NCI-H1694 treated with DMSO at 0.1 percent for 48 hours (cell line): ENCODE measurements at regions not wholly inside any gene's neighbourhood (a gene's known extent, or its start where the extent isn't known, plus 50 kb on each side); places are given as distances from the start of the nearest gene placed in this dataset.
A peak's percentile ranks its signal among the peaks of the same experiment; 100 is the strongest.
"Not testable (repeated sequence)": the region's sequence is repeated elsewhere in the genome, so short reads cannot be mapped to it uniquely, and the experiment has no call there.

Experiments used
- DNase-seq: peaks from one replicate; lab custom pipeline; 2025; lab: John Stamatoyannopoulos, UW

GRCh38 chr6:128736780-128737179 is 146.2 kb upstream of the LAMA2 start:
- DNase-seq = no peak

DNA sequence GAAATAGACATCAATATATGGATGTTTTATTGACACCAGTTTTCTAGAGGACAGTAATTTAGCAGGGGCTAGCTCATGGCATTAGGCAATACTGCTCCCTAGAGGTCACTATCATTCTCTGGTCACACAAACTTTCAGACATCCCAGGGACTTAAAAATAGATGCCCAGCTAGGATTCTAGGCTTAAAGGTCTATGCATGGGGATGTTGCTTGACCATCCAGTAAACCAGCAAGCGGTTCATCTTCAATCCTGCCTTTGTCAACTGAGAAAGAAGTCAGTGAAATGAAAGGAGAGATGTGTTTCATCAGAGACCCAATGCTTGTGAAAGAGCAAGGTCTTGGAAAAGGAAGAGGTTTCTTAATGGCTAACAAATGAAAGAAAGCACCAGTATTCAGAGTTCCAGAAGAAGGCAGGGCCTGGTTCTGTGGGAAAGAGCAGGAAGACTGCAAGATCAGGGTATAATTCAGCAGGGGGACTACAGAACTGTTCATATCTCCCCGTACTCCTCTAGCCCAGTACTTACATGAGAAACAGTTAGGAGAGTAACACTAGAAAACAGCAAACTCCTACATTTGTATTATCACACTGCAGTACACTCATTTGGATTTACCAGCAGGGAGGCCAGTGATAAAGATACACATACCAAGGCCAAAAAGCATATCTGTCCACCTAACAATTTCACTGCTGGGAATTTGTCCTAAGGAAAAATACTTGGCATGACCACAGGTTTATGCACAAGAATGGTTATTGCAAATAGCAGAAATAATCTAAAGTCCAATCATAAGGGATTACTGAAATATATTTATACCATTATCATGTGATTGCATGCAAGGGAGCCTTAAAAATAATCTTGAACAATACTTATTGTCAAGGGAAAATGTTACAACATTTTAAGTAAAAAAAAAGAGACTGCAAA is 151.4 kb upstream of the LAMA2 start:
- DNase-seq = peak; percentile 40

GRCh38 chr6:128727500-128727899 is 155.4 kb upstream of the LAMA2 start:
- DNase-seq = no peak

DNA sequence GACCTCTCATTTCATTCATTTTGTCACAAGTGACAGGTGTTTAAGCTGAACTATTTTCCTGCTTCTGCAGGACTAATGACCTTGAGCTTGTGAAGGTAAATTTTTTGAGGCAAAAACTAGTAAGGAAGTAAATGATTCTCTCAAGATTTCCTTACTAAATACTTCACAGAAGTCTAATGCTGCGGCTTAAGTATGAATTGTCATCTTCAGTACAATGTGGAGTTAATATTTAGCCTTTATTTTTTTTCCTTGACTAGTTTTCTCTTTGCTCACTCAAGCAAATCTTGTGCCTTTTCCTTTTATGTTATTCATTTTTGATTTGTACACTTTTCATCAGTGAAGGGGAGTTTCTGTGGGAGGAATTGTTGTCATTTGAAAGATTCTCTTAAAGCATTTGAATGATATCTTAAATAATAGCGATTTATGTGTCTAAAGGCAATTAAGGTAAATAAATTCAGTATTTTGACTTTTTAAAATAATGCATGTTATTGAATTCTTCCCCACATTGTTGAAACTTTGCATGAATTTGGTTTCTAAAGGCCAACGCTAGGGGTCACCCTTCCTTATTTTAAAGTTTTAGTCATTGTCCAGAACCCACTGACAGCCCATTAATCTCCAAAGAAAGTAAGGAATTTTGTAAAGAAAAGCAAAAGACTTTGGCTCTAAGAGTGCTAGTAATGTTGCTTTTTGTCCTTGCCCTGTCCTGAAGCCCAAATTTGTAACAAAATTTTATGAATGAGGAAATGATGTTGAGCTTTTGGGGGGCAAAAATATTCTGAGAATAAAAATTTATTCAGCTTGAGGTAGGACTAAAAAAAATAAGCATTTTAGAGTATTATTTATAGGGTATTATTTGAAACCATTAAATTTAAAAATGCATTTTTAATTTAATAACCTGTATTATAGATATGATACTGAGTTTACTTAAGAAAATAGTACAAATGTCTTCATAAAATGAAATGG is 157.4 kb upstream of the LAMA2 start:
- DNase-seq = no peak

- no peak for DNase-seq
Measured at GRCh38 chr6:128724738-128725137, 158.2 kb upstream of the LAMA2 start.

DNA sequence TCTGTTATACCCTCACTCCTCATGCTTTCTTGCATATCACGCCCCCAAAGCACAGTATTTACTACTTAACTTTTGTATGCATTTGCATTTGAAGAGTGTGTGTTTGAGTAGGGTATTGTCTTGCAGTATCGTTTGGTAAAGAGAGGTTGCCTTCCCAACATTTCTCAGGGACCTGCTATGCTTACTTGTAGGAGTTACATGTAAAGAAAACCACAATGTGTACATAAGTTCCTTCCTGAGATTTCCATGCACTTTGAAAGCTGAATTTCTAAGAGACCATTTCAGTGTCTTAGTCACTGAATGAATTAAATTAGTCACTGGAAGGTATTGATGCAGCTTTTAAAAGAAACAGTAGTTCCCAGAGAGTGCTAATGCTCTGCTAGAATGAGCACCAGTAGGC is 159.3 kb upstream of the LAMA2 start:
- no peak for DNase-seq

- no peak for DNase-seq
Measured at GRCh38 chr6:128720891-128721290, 162.0 kb upstream of the LAMA2 start.

DNA sequence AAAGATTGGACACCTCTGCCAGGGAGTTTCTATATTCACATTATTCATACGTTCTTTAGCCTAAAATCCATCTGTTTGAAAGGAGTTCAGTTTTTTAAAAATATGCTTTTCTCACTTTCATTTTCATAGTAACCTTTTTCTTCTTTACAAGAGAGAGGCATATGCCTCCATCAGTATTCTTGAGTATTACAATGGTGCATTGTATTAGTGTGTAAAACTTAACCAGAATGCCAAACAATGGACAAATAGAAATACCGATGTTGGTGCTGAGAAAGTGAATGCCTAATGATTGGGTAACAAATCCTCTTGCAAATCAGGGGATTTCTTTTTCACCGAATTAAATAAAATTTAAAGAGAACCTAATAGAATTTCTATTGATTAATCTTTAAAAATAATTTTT is 163.2 kb upstream of the LAMA2 start:
- no peak for DNase-seq

DNA sequence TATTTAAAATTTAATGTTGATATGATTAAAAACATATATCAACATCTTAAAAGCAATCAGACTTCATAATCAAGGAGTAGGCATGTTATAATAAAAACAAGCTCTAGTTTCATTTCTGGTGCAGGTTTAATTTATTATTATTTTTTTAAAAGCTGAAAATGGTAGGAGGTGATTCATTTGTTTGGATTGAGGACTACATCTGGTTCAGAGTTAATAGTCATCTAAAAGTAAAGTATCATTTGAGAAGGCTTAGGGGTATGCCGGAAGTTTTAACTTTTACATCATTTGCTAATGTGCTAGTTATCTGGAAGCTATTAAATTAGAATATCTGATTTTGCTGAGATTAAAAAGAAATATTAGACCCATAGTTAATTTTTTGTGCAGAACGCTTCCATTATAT is 169.5 kb upstream of the LAMA2 start:
- DNase-seq = no peak

DNA sequence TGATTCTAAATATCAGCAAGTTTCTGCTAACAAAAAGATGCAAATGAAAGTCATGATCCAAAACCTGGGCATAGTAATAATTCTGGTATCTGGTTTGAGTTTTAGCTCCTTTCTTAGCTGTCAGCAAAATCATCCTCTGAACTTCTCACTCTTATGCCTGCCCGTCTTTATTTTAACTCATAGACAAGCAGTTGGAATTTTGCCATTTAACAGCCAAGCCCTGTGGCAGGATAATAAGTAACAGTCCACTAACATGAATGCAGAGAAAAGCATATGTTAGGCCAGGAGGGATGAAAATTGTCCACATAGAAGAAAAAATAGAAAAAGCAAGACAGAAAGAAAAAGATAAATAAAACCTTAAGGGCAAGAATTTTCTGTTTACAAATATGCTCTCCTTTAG is 170.0 kb upstream of the LAMA2 start:
- DNase-seq = no peak

DNA sequence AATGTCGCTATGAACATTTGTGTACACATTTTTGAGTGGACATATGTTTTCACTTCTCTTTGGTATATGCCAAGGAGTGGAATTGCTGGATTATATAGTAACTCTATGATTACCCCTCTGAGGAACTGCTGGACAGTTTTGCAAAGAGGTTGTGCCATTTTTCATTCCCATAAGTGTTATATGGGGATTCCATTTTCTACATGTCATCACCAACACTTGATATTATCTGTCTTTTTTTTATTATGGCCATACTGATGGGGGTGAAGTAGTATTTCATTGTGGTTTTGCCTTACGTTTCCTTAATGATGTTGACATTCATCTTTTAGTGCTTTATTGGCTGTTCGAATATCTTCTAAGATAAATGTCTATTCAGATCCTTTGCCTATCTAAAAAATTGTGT is 171.8 kb upstream of the LAMA2 start:
- no peak for DNase-seq

- DNase-seq = no peak
Measured at GRCh38 chr6:128710315-128710714, 172.6 kb upstream of the LAMA2 start.

- DNase-seq = no peak
Measured at GRCh38 chr6:128704601-128705000, 178.3 kb upstream of the LAMA2 start.

GRCh38 chr6:128703794-128704193 is 179.1 kb upstream of the LAMA2 start:
- not testable (repeated sequence) for DNase-seq

DNA sequence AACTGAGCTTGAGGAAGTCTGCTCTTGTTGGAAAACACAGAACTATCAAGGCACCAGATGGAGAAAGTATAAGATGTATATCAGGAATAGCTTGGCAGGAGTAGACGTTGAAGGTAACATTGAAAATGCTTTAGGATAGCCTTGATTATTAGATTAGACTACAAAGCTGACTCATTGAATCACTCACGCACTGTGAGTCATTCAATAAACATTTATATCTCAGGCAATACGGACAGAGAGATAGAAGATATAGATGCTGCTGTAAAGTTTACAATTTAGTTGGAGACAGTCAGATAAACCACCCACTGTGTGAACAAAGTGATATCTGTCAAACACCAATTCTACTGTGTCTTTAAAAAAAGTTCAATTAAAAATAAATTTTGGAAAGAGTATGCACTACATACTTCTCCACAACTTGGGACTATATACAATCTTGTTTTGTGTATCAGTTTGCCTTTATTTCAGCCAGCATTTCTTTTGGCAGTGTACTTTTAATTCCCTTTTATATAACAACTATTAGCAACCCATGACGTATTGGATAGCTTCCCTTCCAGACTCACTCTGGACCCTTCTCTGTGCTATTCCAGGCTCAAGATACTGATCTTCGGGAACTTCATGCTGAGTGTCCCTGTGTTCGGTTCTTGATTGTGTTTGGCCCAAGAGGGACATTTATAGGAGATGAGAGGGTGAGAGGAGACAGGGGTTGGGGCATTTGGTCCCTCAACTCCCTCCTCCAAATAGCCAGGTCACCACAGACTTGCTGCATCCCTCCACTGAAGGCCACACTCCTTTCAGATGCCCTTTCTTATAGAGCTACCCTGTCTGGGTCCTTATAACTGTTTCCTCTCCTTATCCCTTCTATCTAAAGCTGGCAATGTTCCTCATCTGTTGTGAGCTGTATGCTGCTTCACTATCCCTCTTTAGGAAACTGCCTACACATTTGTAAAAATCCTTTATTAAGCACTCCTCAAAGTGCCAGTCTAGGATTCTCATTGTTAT is 176.6 kb upstream of the PTPRK start:
- no peak for DNase-seq

- no peak for DNase-seq
Measured at GRCh38 chr6:128694303-128695009, 174.1 kb upstream of the PTPRK start.

GRCh38 chr6:128690063-128690462 is 169.7 kb upstream of the PTPRK start:
- no peak for DNase-seq

DNA sequence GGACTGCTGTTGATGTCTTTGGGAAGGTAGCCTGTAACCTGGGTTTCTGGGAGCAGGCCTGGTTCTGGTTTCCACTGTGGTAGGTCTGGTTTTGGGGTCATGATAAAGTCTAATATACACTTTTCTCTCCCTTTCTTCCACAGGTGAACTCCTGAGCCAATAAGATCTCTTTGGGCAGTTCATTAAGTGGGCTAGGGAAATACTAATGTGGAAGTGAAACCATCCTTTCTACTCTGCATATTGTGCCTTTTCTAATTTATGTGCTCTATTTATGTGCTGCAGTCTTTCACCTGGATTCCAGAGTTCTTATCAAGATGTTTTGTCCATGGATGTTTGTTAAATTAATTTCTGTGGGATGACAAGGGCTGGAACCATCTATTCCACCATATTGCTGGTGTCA is 165.7 kb upstream of the PTPRK start:
- DNase-seq = no peak

GRCh38 chr6:128676456-128676855 is 156.1 kb upstream of the PTPRK start:
- DNase-seq = no peak

GRCh38 chr6:128672023-128672422 is 151.6 kb upstream of the PTPRK start:
- DNase-seq = no peak

DNA sequence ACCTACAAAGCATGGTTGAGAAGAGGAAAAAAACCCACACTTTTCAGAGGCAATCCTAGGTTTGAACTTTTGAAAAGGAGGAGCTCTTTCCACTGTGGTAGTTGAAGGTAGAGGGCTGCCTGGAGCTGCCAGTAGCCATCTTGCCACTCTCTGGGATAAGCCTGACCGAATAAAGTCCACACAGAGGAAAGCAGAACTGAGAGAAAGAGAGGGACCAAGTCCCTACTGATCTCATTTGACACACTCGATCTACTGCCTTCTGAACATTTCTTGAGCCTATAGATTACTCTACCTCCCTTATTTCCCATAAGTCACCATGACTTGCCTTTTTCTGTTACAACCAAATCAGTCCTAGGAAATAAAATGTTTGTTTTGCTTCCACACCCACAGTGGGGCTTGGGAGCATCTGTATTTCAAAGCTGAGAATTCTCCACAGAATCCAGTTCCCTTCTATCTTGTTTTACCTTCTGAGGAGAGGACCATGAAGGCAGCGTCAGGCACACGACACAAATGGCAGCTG is 147.0 kb upstream of the PTPRK start:
- no peak for DNase-seq
